ENCODE measurements at regions not wholly inside any gene's neighbourhood (a gene's known extent, or its start where the extent isn't known, plus 50 kb on each side); places are given as distances from the start of the nearest gene placed in this dataset.

DNA sequence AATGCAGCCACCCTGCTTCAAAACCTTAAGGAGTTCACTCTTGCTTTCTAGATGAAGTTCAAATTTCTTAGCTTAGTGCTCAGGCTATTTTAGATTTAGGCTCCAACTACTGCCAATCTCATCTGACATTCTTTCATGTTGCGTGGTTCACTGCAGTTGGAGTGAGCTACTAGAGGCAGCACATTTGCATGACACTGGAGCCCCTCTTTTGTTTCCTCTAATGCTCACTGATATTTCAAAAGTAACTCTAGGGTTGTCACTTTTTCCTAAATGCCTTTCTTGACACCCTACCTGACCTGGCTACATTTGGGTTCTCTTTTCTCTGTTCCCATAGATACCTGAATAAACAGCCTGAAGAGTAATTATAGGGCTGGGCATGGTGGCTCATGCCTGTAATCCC is 586.5 kb upstream of the GOT2 start:
- Histone ChIP-seq H3K36me3 (ENCODE audit: control insufficient read depth in 3 of 3, insufficient read depth in 3 of 3, low read length in 3 of 3) (no peaks in the 10 kb centered on the region), H3K9me3 (ENCODE audit: control insufficient read depth in 3 of 3, low read length in 3 of 3) (no peaks in the 10 kb centered on the region), H3K4me3 (ENCODE audit: low read length in 3 of 3) (no peak overlapping the region), H3K27me3 (ENCODE audit: control insufficient read depth in 3 of 3, insufficient read depth in 3 of 3, low read length in 3 of 3) (no peaks in the 10 kb centered on the region), H3K4me1 (ENCODE audit: control insufficient read depth in 3 of 3, insufficient read depth in 3 of 3, low read length in 3 of 3) (no peaks in the 10 kb centered on the region), H3K27ac (ENCODE audit: low read depth, low read length) (no peak overlapping the region), H3K9ac (ENCODE audit: low read depth in 1 of 3, low read length in 3 of 3) (no peak overlapping the region)

DNA sequence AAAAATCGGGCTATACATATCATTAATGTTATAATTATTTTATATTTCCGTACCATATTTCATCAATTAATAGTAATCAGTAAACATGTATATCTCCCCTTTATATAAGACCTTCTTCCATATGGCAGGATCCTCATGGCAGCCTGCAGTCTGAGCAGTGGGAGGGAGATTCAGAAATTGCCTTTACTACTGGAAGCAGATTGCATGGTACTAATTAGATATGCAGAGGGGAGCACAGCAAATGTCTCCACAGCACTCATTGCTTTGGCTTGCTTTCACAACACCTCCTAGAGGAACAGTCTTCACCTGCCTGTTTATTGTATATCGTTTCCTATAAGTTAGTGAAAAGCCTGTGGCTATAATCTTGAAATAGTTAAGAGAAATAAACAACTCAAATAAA is 585.8 kb upstream of the GOT2 start:
- Histone ChIP-seq H3K4me1 (ENCODE audit: control insufficient read depth in 3 of 3, insufficient read depth in 3 of 3, low read length in 3 of 3) (no peaks in the 10 kb centered on the region), H3K27me3 (ENCODE audit: control insufficient read depth in 3 of 3, insufficient read depth in 3 of 3, low read length in 3 of 3) (no peaks in the 10 kb centered on the region), H3K27ac (ENCODE audit: low read depth, low read length) (no peak overlapping the region), H3K4me3 (ENCODE audit: low read length in 3 of 3) (no peak overlapping the region), H3K36me3 (ENCODE audit: control insufficient read depth in 3 of 3, insufficient read depth in 3 of 3, low read length in 3 of 3) (no peaks in the 10 kb centered on the region), H3K9ac (ENCODE audit: low read depth in 1 of 3, low read length in 3 of 3) (no peak overlapping the region), H3K9me3 (ENCODE audit: control insufficient read depth in 3 of 3, low read length in 3 of 3) (no peaks in the 10 kb centered on the region)

DNA sequence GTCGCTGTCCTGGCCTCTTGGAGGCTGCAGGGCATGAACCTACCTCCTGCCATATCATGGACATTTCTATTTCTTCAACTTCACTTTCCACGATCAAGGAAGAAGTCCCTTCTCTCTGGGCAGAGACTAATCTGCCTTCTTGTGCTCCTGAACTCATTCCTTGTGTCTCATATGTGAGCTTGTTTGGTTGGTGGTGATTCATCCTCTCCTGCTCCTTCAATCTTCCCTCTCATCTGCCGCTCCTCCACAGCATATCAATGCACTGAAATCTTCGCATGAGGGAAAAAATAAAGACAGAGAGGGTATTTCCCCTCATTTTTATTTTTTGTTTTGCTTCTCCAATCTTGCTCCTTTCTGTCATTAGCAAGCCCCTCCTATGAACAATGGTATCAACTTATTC is 571.7 kb upstream of the GOT2 start:
- H3K36me3 ChIP-seq (ENCODE audit: control insufficient read depth in 3 of 3, insufficient read depth in 3 of 3, low read length in 3 of 3): no peaks in the 10 kb centered on the region
- no peaks in the 10 kb centered on the region for H3K4me1 ChIP-seq (ENCODE audit: control insufficient read depth in 3 of 3, insufficient read depth in 3 of 3, low read length in 3 of 3)
- H3K9me3 ChIP-seq (ENCODE audit: control insufficient read depth in 3 of 3, low read length in 3 of 3): no peaks in the 10 kb centered on the region
- no peak overlapping the region for H3K4me3 ChIP-seq (ENCODE audit: low read length in 3 of 3)
- H3K27me3 ChIP-seq (ENCODE audit: control insufficient read depth in 3 of 3, insufficient read depth in 3 of 3, low read length in 3 of 3): no peaks in the 10 kb centered on the region
- no peak overlapping the region for H3K9ac ChIP-seq (ENCODE audit: low read depth in 1 of 3, low read length in 3 of 3)
- H3K27ac ChIP-seq (ENCODE audit: low read depth, low read length): no peak overlapping the region

DNA sequence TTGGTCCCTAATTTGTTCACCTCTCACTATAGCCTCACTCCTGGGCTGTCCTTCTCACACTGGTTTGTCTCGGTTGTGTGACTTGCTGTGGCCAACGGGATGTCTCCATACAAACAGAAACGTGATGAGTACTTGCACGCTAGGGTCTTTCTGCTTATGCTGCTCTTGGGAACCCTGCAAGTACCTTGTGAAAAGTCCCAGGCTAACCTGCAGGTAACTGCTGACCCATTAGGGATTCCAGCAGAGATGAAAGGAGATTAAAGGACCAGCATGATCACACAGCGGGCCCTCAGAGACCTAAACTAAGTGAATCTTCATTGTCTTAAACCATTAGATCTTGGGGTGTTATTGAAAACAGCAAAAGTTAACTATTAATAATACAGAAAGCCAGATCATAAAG is 562.8 kb upstream of the GOT2 start:
- Histone ChIP-seq H3K36me3 (ENCODE audit: control insufficient read depth in 3 of 3, insufficient read depth in 3 of 3, low read length in 3 of 3) (no peaks in the 10 kb centered on the region), H3K27me3 (ENCODE audit: control insufficient read depth in 3 of 3, insufficient read depth in 3 of 3, low read length in 3 of 3) (no peaks in the 10 kb centered on the region), H3K4me3 (ENCODE audit: low read length in 3 of 3) (no peak overlapping the region), H3K9me3 (ENCODE audit: control insufficient read depth in 3 of 3, low read length in 3 of 3) (no peaks in the 10 kb centered on the region), H3K9ac (ENCODE audit: low read depth in 1 of 3, low read length in 3 of 3) (no peak overlapping the region), H3K27ac (ENCODE audit: low read depth, low read length) (no peak overlapping the region), H3K4me1 (ENCODE audit: control insufficient read depth in 3 of 3, insufficient read depth in 3 of 3, low read length in 3 of 3) (no peaks in the 10 kb centered on the region)

DNA sequence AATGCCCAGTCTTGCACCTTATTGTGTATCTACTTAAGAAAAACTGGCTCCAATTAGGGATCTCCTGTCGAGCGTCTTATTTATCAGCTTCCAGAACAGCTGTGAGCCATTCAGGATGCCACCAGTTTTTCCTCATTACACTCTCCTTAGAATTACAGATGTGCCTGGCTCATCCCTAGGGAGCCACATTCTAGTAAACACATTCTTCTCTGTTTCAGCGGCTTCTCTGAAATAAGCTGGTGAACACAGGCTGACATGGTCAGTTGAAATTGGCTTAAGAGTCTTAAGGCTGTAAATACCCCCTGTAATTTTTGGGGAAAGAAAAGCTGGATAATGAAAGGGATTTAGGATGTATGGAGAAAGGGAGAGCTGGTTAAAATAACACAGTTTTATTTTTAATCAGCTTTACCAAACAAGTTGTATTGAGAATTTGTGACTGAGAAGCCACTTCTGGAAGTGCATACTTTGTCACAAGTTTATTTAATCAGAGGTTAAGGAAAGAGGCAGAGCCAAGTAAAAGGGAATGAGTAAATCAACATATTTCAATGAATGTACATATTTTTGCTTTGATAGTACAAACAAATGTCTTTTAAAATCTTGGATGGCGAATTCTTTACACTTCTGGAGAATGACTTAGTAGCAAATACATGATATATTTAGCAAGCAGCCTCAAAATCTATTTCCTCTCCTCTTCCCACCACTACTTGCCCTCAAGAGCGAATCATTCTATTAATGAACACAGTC is 562.0 kb upstream of the GOT2 start:
- no peaks in the 10 kb centered on the region for H3K9me3 ChIP-seq (ENCODE audit: control insufficient read depth in 3 of 3, low read length in 3 of 3)
- no peak overlapping the region for H3K27ac ChIP-seq (ENCODE audit: low read depth, low read length)
- H3K4me1 ChIP-seq (ENCODE audit: control insufficient read depth in 3 of 3, insufficient read depth in 3 of 3, low read length in 3 of 3): no peaks in the 10 kb centered on the region
- no peaks in the 10 kb centered on the region for H3K36me3 ChIP-seq (ENCODE audit: control insufficient read depth in 3 of 3, insufficient read depth in 3 of 3, low read length in 3 of 3)
- H3K4me3 ChIP-seq (ENCODE audit: low read length in 3 of 3): no peak overlapping the region
- H3K9ac ChIP-seq (ENCODE audit: low read depth in 1 of 3, low read length in 3 of 3): no peak overlapping the region
- H3K27me3 ChIP-seq (ENCODE audit: control insufficient read depth in 3 of 3, insufficient read depth in 3 of 3, low read length in 3 of 3): no peaks in the 10 kb centered on the region

DNA sequence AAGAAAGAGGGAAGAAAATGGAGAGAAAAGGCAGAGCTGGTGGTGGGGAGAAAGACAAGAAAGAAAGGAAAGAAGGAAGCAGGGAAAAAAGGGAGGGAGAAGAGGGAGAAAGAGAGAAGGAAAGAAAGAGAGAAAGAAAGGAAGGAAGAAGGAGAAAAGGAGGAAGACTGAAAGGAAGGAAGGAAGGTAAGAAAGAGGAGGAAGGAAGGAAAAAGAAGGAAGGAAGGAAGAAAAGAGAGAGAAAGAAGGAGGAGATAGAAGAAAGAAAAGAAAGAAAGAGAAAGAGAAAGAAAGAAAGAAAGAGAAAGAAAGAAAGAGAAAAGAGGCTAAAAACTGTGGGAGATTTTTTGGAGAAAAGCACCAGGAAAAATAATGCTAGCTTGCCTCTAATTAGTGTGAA is 561.4 kb upstream of the GOT2 start:
- Histone ChIP-seq H3K9me3 (ENCODE audit: control insufficient read depth in 3 of 3, low read length in 3 of 3) (no peaks in the 10 kb centered on the region), H3K36me3 (ENCODE audit: control insufficient read depth in 3 of 3, insufficient read depth in 3 of 3, low read length in 3 of 3) (no peaks in the 10 kb centered on the region), H3K27ac (ENCODE audit: low read depth, low read length) (no peak overlapping the region), H3K27me3 (ENCODE audit: control insufficient read depth in 3 of 3, insufficient read depth in 3 of 3, low read length in 3 of 3) (no peaks in the 10 kb centered on the region), H3K4me3 (ENCODE audit: low read length in 3 of 3) (no peak overlapping the region), H3K4me1 (ENCODE audit: control insufficient read depth in 3 of 3, insufficient read depth in 3 of 3, low read length in 3 of 3) (no peaks in the 10 kb centered on the region), H3K9ac (ENCODE audit: low read depth in 1 of 3, low read length in 3 of 3) (no peak overlapping the region)

DNA sequence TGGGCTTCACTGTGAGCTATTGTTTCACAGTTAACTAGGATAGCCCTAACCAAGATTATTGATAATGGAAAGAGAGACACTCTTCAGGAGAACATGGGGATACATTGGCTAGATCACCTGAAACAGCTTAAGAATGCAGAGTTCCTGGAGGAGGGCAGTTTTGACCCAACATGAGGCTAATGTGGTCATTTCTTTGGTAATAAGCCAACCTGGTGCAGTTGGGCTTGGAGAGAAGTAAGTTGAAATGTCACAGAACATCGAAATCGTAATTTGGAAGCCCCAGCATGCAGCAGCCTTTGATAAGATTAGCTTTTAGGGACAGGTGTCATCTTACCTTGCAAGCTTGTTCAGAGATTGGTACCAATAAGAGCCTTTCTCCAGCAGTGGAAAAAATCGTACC is 556.6 kb upstream of the GOT2 start:
- Histone ChIP-seq H3K4me3 (ENCODE audit: low read length in 3 of 3) (no peak overlapping the region), H3K27me3 (ENCODE audit: control insufficient read depth in 3 of 3, insufficient read depth in 3 of 3, low read length in 3 of 3) (no peaks in the 10 kb centered on the region), H3K4me1 (ENCODE audit: control insufficient read depth in 3 of 3, insufficient read depth in 3 of 3, low read length in 3 of 3) (no peaks in the 10 kb centered on the region), H3K36me3 (ENCODE audit: control insufficient read depth in 3 of 3, insufficient read depth in 3 of 3, low read length in 3 of 3) (no peaks in the 10 kb centered on the region), H3K9ac (ENCODE audit: low read depth in 1 of 3, low read length in 3 of 3) (no peak overlapping the region), H3K27ac (ENCODE audit: low read depth, low read length) (no peak overlapping the region), H3K9me3 (ENCODE audit: control insufficient read depth in 3 of 3, low read length in 3 of 3) (no peaks in the 10 kb centered on the region)

DNA sequence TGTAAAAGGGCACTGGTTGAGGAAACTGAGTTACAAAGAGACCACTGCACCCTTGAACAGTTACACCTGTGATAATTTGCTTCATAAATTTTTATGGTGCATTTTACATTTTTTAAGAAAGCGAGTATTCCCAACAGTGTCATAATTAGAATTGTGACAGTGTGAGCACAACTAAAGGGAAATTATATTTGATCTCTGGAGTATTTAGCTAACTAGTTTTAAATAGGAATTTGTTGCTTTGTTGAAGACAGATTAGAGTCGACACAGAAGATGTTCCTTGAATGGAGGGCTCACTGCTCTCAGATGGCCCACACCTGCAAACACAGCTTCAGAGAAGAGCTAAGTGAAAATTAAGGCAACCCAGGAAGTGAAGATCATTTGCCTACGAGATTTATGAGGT is 555.0 kb upstream of the GOT2 start:
- no peaks in the 10 kb centered on the region for H3K4me1 ChIP-seq (ENCODE audit: control insufficient read depth in 3 of 3, insufficient read depth in 3 of 3, low read length in 3 of 3)
- H3K27me3 ChIP-seq (ENCODE audit: control insufficient read depth in 3 of 3, insufficient read depth in 3 of 3, low read length in 3 of 3): no peaks in the 10 kb centered on the region
- H3K9ac ChIP-seq (ENCODE audit: low read depth in 1 of 3, low read length in 3 of 3): no peak overlapping the region
- H3K36me3 ChIP-seq (ENCODE audit: control insufficient read depth in 3 of 3, insufficient read depth in 3 of 3, low read length in 3 of 3): no peaks in the 10 kb centered on the region
- no peak overlapping the region for H3K4me3 ChIP-seq (ENCODE audit: low read length in 3 of 3)
- no peak overlapping the region for H3K27ac ChIP-seq (ENCODE audit: low read depth, low read length)
- H3K9me3 ChIP-seq (ENCODE audit: control insufficient read depth in 3 of 3, low read length in 3 of 3): peaks cover 0 to 3% (median 0%) of the 10 kb centered on the region in 3 donors

DNA sequence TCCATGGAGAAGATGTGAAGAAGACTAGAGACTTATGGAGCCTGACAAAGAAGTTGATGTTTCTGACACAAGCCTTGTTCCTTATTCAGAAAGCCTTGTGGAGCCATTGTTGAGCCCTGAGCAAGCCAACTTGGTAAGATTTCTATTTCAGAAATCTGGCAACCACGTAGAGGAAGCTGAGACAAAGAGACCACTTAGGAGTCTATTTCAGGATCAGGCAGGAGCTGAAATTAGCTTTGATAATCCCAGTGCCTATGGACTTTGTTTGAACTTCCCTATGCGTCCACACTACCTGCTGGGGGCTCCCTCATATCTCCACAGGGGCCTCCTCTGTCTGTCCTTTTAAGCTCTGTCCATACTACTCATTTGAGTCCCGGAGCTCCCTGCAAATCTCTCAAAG is 540.0 kb upstream of the GOT2 start:
- no peak overlapping the region for H3K27ac ChIP-seq (ENCODE audit: low read depth, low read length)
- no peaks in the 10 kb centered on the region for H3K36me3 ChIP-seq (ENCODE audit: control insufficient read depth in 3 of 3, insufficient read depth in 3 of 3, low read length in 3 of 3)
- H3K27me3 ChIP-seq (ENCODE audit: control insufficient read depth in 3 of 3, insufficient read depth in 3 of 3, low read length in 3 of 3): no peaks in the 10 kb centered on the region
- H3K4me3 ChIP-seq (ENCODE audit: low read length in 3 of 3): no peak overlapping the region
- no peaks in the 10 kb centered on the region for H3K4me1 ChIP-seq (ENCODE audit: control insufficient read depth in 3 of 3, insufficient read depth in 3 of 3, low read length in 3 of 3)
- H3K9me3 ChIP-seq (ENCODE audit: control insufficient read depth in 3 of 3, low read length in 3 of 3): no peaks in the 10 kb centered on the region
- H3K9ac ChIP-seq (ENCODE audit: low read depth in 1 of 3, low read length in 3 of 3): no peak overlapping the region

DNA sequence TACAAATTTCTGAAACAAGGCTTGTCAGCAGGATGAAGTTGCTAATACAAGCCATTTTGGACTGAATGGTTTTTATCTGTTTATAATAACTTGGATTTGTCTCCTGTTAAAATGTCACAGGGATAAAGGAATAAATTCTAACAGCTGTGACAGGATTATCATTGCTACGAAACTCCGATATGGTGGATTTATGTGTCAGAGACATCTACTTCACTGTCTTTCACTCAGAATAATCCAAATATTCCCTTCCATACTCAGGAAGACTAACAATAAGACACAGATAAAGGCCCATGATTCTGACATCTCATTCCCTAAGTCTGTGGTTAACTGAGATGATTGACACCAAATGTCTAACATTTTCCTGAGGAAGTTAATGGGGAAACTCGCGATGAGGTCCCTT is 529.8 kb upstream of the GOT2 start:
- no peaks in the 10 kb centered on the region for H3K4me1 ChIP-seq (ENCODE audit: control insufficient read depth in 3 of 3, insufficient read depth in 3 of 3, low read length in 3 of 3)
- no peak overlapping the region for H3K4me3 ChIP-seq (ENCODE audit: low read length in 3 of 3)
- H3K9ac ChIP-seq (ENCODE audit: low read depth in 1 of 3, low read length in 3 of 3): no peak overlapping the region
- no peaks in the 10 kb centered on the region for H3K36me3 ChIP-seq (ENCODE audit: control insufficient read depth in 3 of 3, insufficient read depth in 3 of 3, low read length in 3 of 3)
- no peaks in the 10 kb centered on the region for H3K9me3 ChIP-seq (ENCODE audit: control insufficient read depth in 3 of 3, low read length in 3 of 3)
- no peaks in the 10 kb centered on the region for H3K27me3 ChIP-seq (ENCODE audit: control insufficient read depth in 3 of 3, insufficient read depth in 3 of 3, low read length in 3 of 3)
- H3K27ac ChIP-seq (ENCODE audit: low read depth, low read length): no peak overlapping the region
